ENCODE measurements at regions not wholly inside any gene's neighbourhood (a gene's known extent, or its start where the extent isn't known, plus 50 kb on each side); places are given as distances from the start of the nearest gene placed in this dataset.

DNA sequence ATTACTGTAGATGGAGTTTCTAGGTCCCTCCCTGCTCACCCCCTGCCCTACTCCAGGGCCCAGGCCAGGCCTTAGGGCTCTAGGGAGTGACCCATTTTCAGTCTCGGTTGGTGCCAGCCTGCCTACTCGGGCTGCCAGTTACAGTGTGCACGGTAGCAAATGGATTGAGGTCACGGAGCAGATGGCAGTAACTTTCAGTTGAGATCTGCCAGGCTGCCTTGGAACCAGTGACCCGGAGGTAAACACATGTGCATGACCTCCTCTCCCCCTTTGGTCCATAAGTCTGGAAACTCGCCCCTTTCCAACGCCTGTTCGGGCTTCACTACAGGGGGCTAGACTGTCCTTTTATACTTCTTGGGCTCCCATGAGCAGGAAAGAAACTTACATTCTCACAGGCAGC, 139.7 kb upstream of the TBX3 start:
- TF ChIP-seq, protein P1, sequence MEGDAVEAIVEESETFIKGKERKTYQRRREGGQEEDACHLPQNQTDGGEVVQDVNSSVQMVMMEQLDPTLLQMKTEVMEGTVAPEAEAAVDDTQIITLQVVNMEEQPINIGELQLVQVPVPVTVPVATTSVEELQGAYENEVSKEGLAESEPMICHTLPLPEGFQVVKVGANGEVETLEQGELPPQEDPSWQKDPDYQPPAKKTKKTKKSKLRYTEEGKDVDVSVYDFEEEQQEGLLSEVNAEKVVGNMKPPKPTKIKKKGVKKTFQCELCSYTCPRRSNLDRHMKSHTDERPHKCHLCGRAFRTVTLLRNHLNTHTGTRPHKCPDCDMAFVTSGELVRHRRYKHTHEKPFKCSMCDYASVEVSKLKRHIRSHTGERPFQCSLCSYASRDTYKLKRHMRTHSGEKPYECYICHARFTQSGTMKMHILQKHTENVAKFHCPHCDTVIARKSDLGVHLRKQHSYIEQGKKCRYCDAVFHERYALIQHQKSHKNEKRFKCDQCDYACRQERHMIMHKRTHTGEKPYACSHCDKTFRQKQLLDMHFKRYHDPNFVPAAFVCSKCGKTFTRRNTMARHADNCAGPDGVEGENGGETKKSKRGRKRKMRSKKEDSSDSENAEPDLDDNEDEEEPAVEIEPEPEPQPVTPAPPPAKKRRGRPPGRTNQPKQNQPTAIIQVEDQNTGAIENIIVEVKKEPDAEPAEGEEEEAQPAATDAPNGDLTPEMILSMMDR (IDR thresholded peaks at IDR 0.05): no peak
- no peak for TF ChIP-seq EZH2phosphoT487 (IDR thresholded peaks at IDR 0.05)
- no peak for TF ChIP-seq EZH2 (IDR thresholded peaks at IDR 0.05)
